K562 (cell line): ENCODE measurements at regions not wholly inside any gene's neighbourhood (a gene's known extent, or its start where the extent isn't known, plus 50 kb on each side); places are given as distances from the start of the nearest gene placed in this dataset.

Experiments used
- ATAC-seq: fragments of 200-7000 bp; cut with Tn5 transposase; 3 replicates; pipeline ENCODE4 v1.9.1; 2020; ENCODE audit warnings: moderate library complexity
- BruUV-seq: library from RNA; stranded (reverse); fragments of 400-500 nt; replicated peaks from 2 replicates; lab custom pipeline; 2021; lab: Mats Ljungman, UMichigan
- CTCF ChIA-PET: fragments of 300-600 bp; formaldehyde crosslinking; extraction: SDS; loops from one replicate; lab custom pipeline; 2021; ENCODE audit warnings: low intra/inter-chr PET ratio; lab: Yijun Ruan, JAX
- POLR2A ChIA-PET: fragments of 300-600, 350-650 bp; sonication (Branson Sonifier 250); formaldehyde crosslinking; extraction: SDS; loops from one replicate; lab custom pipeline; 2021; ENCODE audit warnings: antibody characterized with exemption, inconsistent platforms; lab: Yijun Ruan, JAX
- DNase-seq, 4 experiments: peaks; one replicate each; pipeline versions ENCODE4 v3.0.0 to v3.0.0-alpha.2; 2011 to 2018; ENCODE audit warnings: low spot score in 3 of 4, mixed read lengths in 3 of 4; ENCODE audit errors: extremely low read depth in 1 of 4
- FAIRE-seq: peaks from 2 replicates; lab custom pipeline; 2011; peaks lifted over from hg19 to GRCh38; lab: Jason Lieb, UNC
- H2AFZ ChIP-seq: 2 replicates; pipeline ENCODE4 v1.6.0; 2011; ENCODE audit warnings: low read depth, low read length, control low read depth, inconsistent platforms
- H3K27ac ChIP-seq: fragments of 200-600 bp; 3 replicates; pipeline ENCODE4 v1.8.0; 2011; ENCODE audit warnings: low read depth, mild to moderate bottlenecking, control low read depth, inconsistent platforms, low read length, moderate library complexity, mixed read lengths; ENCODE audit errors: extremely low read depth
- H3K27me3 ChIP-seq, 2 experiments: fragments of 300-600 bp in 1 of 2; 2 replicates in 1 of 2; 3 replicates in 1 of 2; pipeline versions ENCODE4 v1.6.0 to v1.8.0; 2011; ENCODE audit warnings: inconsistent platforms in 2 of 2, low read length in 2 of 2, mild to moderate bottlenecking in 1 of 2, mixed read lengths in 1 of 2, moderate library complexity in 1 of 2; ENCODE audit not compliant: control insufficient read depth in 2 of 2, insufficient read depth in 2 of 2
- H3K36me3 ChIP-seq: fragments of 300-600 bp; 3 replicates; pipeline ENCODE4 v1.8.0; 2011; ENCODE audit warnings: mild to moderate bottlenecking, low read length, inconsistent platforms; ENCODE audit not compliant: control insufficient read depth, insufficient read depth
- H3K4me1 ChIP-seq, 2 experiments: fragments of 200-600 bp in 1 of 2; replicated peaks in 1 of 2; 2 replicates in 1 of 2; 3 replicates in 1 of 2; pipeline versions ENCODE4 v1.5.1 to v1.8.0; 2011; ENCODE audit warnings: inconsistent platforms in 2 of 2, low read length in 2 of 2, mild to moderate bottlenecking in 1 of 2, mixed read lengths in 1 of 2, moderate library complexity in 1 of 2; ENCODE audit not compliant: control insufficient read depth in 2 of 2, insufficient read depth in 2 of 2
- H3K4me2 ChIP-seq: 2 replicates; pipeline ENCODE4 v1.6.1; 2011; ENCODE audit warnings: low read length, control low read depth, inconsistent platforms, mixed read lengths; ENCODE audit not compliant: insufficient read depth
- H3K4me3 ChIP-seq: fragments of 200-600 bp; sonication (generic), shearing (Covaris generic); 2 replicates; pipeline ENCODE4 v1.5.1; 2016; ENCODE audit warnings: control low read depth, inconsistent platforms
- H3K79me2 ChIP-seq: fragments of 200-600 bp; 3 replicates; pipeline ENCODE4 v1.8.0; 2011; ENCODE audit warnings: low read length, inconsistent platforms; ENCODE audit not compliant: control insufficient read depth, insufficient read depth
- H3K9ac ChIP-seq, 2 experiments: 2 replicates each; pipeline versions ENCODE4 v1.6.0 to v1.6.1; 2011; ENCODE audit warnings: low read depth in 2 of 2, low read length in 2 of 2, control low read depth in 1 of 2, inconsistent platforms in 1 of 2, mild to moderate bottlenecking in 1 of 2, mixed read lengths in 1 of 2; ENCODE audit not compliant: insufficient read depth in 1 of 2
- H3K9me1 ChIP-seq: one replicate; pipeline ENCODE4 v1.6.0; 2011; ENCODE audit warnings: inconsistent platforms, mild to moderate bottlenecking, low read length, moderate library complexity; ENCODE audit not compliant: control insufficient read depth, insufficient read depth
- H3K9me3 ChIP-seq: replicated peaks from 2 replicates; pipeline ENCODE4 v1.5.1; 2011; ENCODE audit warnings: low read depth, low read length, inconsistent platforms; ENCODE audit not compliant: control insufficient read depth, insufficient read depth
- H4K20me1 ChIP-seq: replicated peaks from 2 replicates; pipeline ENCODE4 v1.6.1; 2011; ENCODE audit warnings: low read length, inconsistent platforms, mixed read lengths; ENCODE audit not compliant: control insufficient read depth, insufficient read depth
- ATF1 ChIP-seq, 2 experiments: fragments of 450-650 bp in 1 of 2; IDR thresholded peaks; 2 replicates each; pipeline ENCODE4 v1.6.1; 2016; ENCODE audit warnings: missing compliant biosample characterization in 1 of 2, missing genetic modification characterization in 1 of 2
- ATF2 ChIP-seq: sonication (generic); formaldehyde crosslinking; IDR thresholded peaks from 2 replicates; pipeline ENCODE4 v1.8.1; 2022; ENCODE audit warnings: missing genetic modification reagents
- NFIX ChIP-seq: fragments of 250-450 bp; sonication (Bioruptor Pico); IDR thresholded peaks from 2 replicates; pipeline ENCODE4 v1.4.0; 2020; ENCODE audit warnings: low read depth, mild to moderate bottlenecking, moderate library complexity
- RBM17 ChIP-seq: fragments of 200-400 bp; formaldehyde crosslinking; IDR thresholded peaks from 2 replicates; pipeline ENCODE4 v1.6.1; 2017; ENCODE audit warnings: low read depth, mild to moderate bottlenecking, low read length, borderline replicate concordance
- TAF9B ChIP-seq: fragments of 450-650 bp; IDR thresholded peaks from 2 replicates; pipeline ENCODE4 v1.6.1; 2018; ENCODE audit warnings: mild to moderate bottlenecking; ENCODE audit not compliant: partially characterized antibody
- ZBTB5 ChIP-seq: fragments of 450-650 bp; IDR thresholded peaks from 2 replicates; pipeline ENCODE4 v1.6.1; 2017; ENCODE audit warnings: antibody characterized with exemption
- ZC3H11A ChIP-seq: IDR thresholded peaks from 2 replicates; pipeline ENCODE4 v1.6.1; 2012; ENCODE audit warnings: low read depth, low read length, improper control_type of control experiment
- ZNF24 ChIP-seq: fragments of 450-650 bp; IDR thresholded peaks from 2 replicates; pipeline ENCODE4 v1.6.1; 2016
- ZNF551 ChIP-seq: fragments of 250-450 bp; sonication (Bioruptor Pico); IDR thresholded peaks from 2 replicates; pipeline ENCODE4 v1.5.0; 2021; ENCODE audit warnings: mild to moderate bottlenecking, moderate library complexity
- WGBS: fragments of 100-300 bp; shearing (Covaris generic); methylation state at CpG from one replicate; pipeline ENCODE4 v1.1.6; 2016; ENCODE audit warnings: low coverage, mixed read lengths; ENCODE audit not compliant: insufficient coverage; ENCODE audit errors: missing lambda C conversion rate; 5-methylcytosine and 5-hydroxymethylcytosine counted together
- in situ Hi-C: fragments of 300-500 bp; cut with MboI; formaldehyde crosslinking; loops from 4 replicates; pipeline ENCODE4 v1.15.0; 2018; ENCODE audit warnings: inconsistent platforms, mixed read lengths
- intact Hi-C: fragments of 100-400 bp; cut with micrococcal nuclease; formaldehyde crosslinking; loops from 2 replicates; pipeline ENCODE4 v1.14.2; 2022

GRCh38 chr4:125750399-125750798, 435.6 kb downstream of the FAT4 start:
- Histone ChIP-seq H3K27ac (no peak overlapping the region), H3K4me3 (no peak overlapping the region), H3K27me3 (no peaks in the 10 kb centered on the region), H3K9me1 (no peaks in the 10 kb centered on the region), H3K4me1 (no peaks in the 10 kb centered on the region), H3K79me2 (no peaks in the 10 kb centered on the region), H3K9me3 (no peaks in the 10 kb centered on the region), H4K20me1 (no peaks in the 10 kb centered on the region), H3K4me2 (no peak overlapping the region), H3K9ac (no peak overlapping the region), H2AFZ (no peak overlapping the region), H3K36me3 (no peaks in the 10 kb centered on the region)
- no peak for TF ChIP-seq ATF2 (CRISPR knock-in tag)
- TF ChIP-seq ZNF551: no peak
- no peak for TF ChIP-seq ZC3H11A
- TF ChIP-seq NFIX (CRISPR knock-in tag): no peak
- no peak for TF ChIP-seq ZNF24
- TF ChIP-seq ZBTB5: no peak
- TF ChIP-seq RBM17: no peak
- no peak for TF ChIP-seq ATF1 (CRISPR knock-in tag; IDR thresholded peaks at IDR 0.05)
- TF ChIP-seq ATF1 (tag; IDR thresholded peaks at IDR 0.05): no peak
- no peak for TF ChIP-seq TAF9B
- in situ Hi-C loops: no loop called here
- CTCF ChIA-PET: no interaction called here
- no TSS peak for BruUV-seq
- POLR2A ChIA-PET: no interaction called here
- no peak for ATAC-seq
- FAIRE-seq: no peak
- DNase-seq: no peak
- 6% methylated on average over 1 of the region's 1 CpG for WGBS
- intact Hi-C loops: no loop called here
